Left lung (tissue), 4 donors: ENCODE measurements at regions not wholly inside any gene's neighbourhood (a gene's known extent, or its start where the extent isn't known, plus 50 kb on each side); places are given as distances from the start of the nearest gene placed in this dataset.

Experiments
- ATAC-seq: fragments of 200-7000 bp; cut with Tn5 transposase; one replicate; pipeline ENCODE4 v1.9.1; 2020; ENCODE audit warnings: moderate library complexity
- DNase-seq, 4 donors: peaks; one replicate each; pipeline ENCODE4 v3.0.0-alpha.2; 2013 to 2020
- H3K27ac ChIP-seq, 2 donors: fragments of 200-600 bp; sonication (generic) in 1 of 2; one replicate each; pipeline versions ENCODE4 v1.5.0 to v1.8.0; 2020 to 2021
- H3K27me3 ChIP-seq, 2 donors: fragments of 200-600 bp; sonication (generic) in 1 of 2; one replicate each; pipeline versions ENCODE4 v1.5.0 to v1.8.0; 2020 to 2021
- H3K36me3 ChIP-seq, 2 donors: fragments of 200-600 bp; sonication (generic) in 1 of 2; one replicate each; pipeline versions ENCODE4 v1.5.0 to v1.8.0; 2020 to 2021
- H3K4me1 ChIP-seq, 2 donors: fragments of 200-600 bp; one replicate each; pipeline ENCODE4 v1.8.0; 2021
- H3K4me3 ChIP-seq, 2 donors: fragments of 200-600 bp; sonication (generic) in 1 of 2; one replicate each; pipeline versions ENCODE4 v1.5.0 to v1.8.0; 2020 to 2021; ENCODE audit warnings: mild to moderate bottlenecking in 1 of 2
- H3K9me3 ChIP-seq, 2 donors: fragments of 200-600 bp; sonication (generic) in 1 of 2; one replicate each; pipeline versions ENCODE4 v1.5.0 to v1.8.0; 2020 to 2021
- intact Hi-C, 2 donors: fragments of 100-400 bp; cut with DNase I; formaldehyde crosslinking; loops; one replicate each; pipeline versions ENCODE4 v1.11.2 to v1.14.2; 2022
- TF ChIP-seq, protein P1 (sequence below), 2 donors: fragments of 200-600 bp; sonication (generic) in 1 of 2; IDR thresholded peaks; one replicate each; pipeline versions ENCODE4 v1.5.0 to v1.8.0; 2021; ENCODE audit warnings: antibody characterized with exemption in 2 of 2
- donor health status: DM: no; HTN: yes; CAD: no.
- donor health status: DM: no; HTN: no; CAD: no.

DNA sequence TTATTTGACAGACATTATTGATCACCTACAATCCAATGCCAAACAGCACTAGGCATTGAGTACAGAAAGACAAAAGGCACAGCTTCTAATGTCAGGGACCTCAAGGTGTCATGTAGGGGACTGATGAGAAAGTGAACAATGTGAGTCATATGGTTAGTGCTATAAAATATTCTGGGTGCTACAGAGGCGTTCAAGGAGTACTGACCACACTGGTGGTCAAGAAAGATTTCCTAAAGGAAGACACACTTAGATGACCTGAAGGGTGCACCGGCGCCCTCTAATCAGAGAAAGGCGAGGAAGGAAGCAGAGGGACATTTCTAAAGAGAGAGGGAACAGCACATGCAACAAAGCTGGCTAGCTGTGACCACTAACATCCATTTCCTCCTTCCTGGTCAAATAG lies 64.9 kb upstream of the F3 start:
- no peak for ATAC-seq
- TF ChIP-seq, protein P1, sequence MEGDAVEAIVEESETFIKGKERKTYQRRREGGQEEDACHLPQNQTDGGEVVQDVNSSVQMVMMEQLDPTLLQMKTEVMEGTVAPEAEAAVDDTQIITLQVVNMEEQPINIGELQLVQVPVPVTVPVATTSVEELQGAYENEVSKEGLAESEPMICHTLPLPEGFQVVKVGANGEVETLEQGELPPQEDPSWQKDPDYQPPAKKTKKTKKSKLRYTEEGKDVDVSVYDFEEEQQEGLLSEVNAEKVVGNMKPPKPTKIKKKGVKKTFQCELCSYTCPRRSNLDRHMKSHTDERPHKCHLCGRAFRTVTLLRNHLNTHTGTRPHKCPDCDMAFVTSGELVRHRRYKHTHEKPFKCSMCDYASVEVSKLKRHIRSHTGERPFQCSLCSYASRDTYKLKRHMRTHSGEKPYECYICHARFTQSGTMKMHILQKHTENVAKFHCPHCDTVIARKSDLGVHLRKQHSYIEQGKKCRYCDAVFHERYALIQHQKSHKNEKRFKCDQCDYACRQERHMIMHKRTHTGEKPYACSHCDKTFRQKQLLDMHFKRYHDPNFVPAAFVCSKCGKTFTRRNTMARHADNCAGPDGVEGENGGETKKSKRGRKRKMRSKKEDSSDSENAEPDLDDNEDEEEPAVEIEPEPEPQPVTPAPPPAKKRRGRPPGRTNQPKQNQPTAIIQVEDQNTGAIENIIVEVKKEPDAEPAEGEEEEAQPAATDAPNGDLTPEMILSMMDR (IDR thresholded peaks at IDR 0.05), result no peak
- no peak overlapping the region for H3K4me3 ChIP-seq
- no peak overlapping the region for H3K27ac ChIP-seq
- H3K36me3 ChIP-seq, result no peaks in the 10 kb centered on the region
- intact Hi-C loops, result no loop called here
- H3K9me3 ChIP-seq, result no peaks in the 10 kb centered on the region
- peaks cover 0 to 33% of the 10 kb centered on the region in 2 donors for H3K4me1 ChIP-seq
- peaks cover 0 to 8% of the 10 kb centered on the region in 2 donors for H3K27me3 ChIP-seq
- DNase-seq, result no peak

DNA sequence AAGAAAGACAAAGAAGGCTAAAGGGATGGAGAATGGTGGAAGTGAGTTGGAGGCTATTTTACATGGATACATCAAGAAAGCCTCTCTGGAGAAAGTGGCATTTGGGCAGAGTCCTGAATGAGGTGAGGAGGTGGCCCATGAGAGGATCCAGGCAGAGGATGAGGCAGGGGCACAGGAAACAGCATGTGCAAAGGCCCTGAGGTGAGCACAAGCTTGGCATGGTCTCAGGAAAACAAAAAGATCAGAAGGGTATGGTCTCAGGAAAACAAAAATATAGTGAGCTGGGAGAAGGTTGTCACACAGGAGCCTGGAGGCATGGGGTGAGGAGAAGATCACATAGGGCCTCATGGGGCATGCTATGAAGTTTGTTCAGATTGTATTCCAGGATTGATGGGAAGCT lies 62.1 kb upstream of the F3 start:
- ATAC-seq (no peak), DNase-seq (no peak)
- intact Hi-C loops, result no loop called here
- peaks cover 0 to 8% of the 10 kb centered on the region in 2 donors for H3K27me3 ChIP-seq
- no peak overlapping the region for H3K4me3 ChIP-seq
- peaks cover 0 to 44% of the 10 kb centered on the region in 2 donors for H3K4me1 ChIP-seq
- H3K36me3 ChIP-seq, result no peaks in the 10 kb centered on the region
- TF ChIP-seq, protein P1 (IDR thresholded peaks at IDR 0.05), result no peak
- no peak overlapping the region for H3K27ac ChIP-seq
- H3K9me3 ChIP-seq, result no peaks in the 10 kb centered on the region

DNA sequence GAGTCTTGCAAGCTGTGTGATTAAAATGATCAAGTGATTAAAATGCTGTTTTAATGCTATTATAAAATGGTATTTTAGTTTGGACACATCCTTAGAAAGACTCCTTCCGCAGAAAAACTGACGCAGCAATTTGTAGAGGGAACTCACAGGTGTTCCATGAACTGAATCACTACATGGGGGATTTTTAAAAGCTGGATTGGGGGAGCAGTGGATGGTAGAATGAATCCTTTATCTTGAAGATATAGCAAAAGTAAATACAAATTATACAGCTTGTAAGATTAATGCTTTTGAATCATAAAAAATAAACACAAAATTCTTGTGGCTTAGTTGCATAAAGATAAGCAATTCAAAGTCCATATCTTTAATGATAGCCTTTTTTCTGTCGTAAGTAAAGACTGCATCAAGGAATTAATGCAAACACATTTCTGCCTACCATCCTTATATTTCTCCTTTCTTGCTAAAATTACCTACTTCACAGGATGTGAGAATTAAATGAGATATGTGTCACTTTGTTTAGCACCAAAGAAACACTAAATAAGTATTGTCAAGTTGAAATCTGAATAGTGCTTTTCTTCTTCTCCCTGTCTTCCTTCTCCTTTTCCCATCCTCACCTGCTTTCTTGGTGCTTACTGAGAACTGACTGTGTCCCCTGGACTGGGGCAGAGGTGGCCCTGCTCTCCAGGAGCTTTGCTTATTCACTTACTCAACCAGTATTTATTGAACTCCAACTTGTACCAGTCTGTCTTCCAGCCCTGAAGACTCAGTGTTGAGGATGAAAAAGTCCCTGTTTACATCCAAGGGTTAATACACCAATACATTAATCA lies 61.5 kb upstream of the F3 start:
- H3K9me3 ChIP-seq, result no peaks in the 10 kb centered on the region
- intact Hi-C loops, result no loop called here
- H3K36me3 ChIP-seq, result no peaks in the 10 kb centered on the region
- peaks cover 0 to 8% of the 10 kb centered on the region in 2 donors for H3K27me3 ChIP-seq
- DNase-seq (no peak), ATAC-seq (no peak)
- H3K4me1 ChIP-seq, result peaks cover 0 to 44% of the 10 kb centered on the region in 2 donors
- TF ChIP-seq, protein P1 (IDR thresholded peaks at IDR 0.05), result no peak
- H3K27ac ChIP-seq, result no peak overlapping the region
- H3K4me3 ChIP-seq, result peak overlapping the region in 1 of 2 donors; percentile 6

DNA sequence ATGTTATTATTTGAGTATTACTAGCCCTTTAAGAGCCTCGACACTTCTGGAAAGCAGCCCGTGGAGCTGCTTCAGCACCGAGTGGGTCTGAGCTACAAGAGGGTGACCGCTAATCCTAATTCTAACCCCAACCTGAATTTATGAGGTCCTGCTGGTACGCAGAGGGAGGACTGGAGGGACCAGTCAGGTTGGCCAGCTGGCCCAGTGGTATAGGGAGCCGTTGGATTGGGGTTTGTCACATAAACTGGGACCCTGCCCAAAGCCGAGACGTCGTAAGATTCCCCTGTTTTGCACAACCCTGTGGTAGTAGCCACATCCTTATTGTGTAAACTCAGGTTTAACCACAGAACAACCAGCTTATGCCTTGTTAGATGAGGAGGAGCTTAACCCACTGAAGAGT lies 60.8 kb upstream of the F3 start:
- Histone ChIP-seq H3K27ac (peak overlapping the region in 1 of 2 donors; percentile 6), H3K9me3 (no peaks in the 10 kb centered on the region), H3K4me3 (peak overlapping the region in 1 of 2 donors; percentile 6), H3K27me3 (peaks cover 0 to 8% of the 10 kb centered on the region in 2 donors), H3K4me1 (peaks cover 0 to 40% of the 10 kb centered on the region in 2 donors), H3K36me3 (no peaks in the 10 kb centered on the region)
- TF ChIP-seq, protein P1 (IDR thresholded peaks at IDR 0.05), result no peak
- ATAC-seq (peak; percentile 81), DNase-seq (no peak)
- intact Hi-C loops, result no loop called here

DNA sequence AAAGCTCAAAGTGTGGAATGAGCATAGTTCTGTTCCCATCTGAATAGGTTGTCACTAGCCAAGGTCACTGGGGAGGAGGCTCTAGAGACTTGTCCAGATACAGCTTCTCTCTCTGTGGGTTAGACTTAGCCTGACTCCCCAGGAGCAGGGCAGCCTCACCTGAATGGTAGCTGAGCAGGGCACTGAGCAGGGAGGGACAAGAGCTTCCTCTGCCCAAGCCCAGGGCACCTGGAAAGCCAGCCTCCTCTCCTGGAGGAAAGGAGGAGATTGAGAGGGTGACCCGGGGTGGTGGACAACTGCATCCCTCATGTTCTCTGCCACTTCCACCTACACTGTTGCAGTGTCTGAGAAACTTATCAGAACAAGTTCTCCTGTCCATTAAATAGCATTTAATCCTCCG lies 59.0 kb upstream of the F3 start:
- DNase-seq, result no peak
- ATAC-seq, result no peak
- Histone ChIP-seq H3K9me3 (no peaks in the 10 kb centered on the region), H3K27me3 (peaks cover 0 to 8% of the 10 kb centered on the region in 2 donors), H3K4me1 (peaks cover 0 to 33% of the 10 kb centered on the region in 2 donors), H3K27ac (no peak overlapping the region), H3K4me3 (no peak overlapping the region), H3K36me3 (no peaks in the 10 kb centered on the region)
- TF ChIP-seq, protein P1 (IDR thresholded peaks at IDR 0.05), result no peak
- intact Hi-C loops, result no loop called here
